SK-MEL-5 (cell line): ENCODE measurements at regions not wholly inside any gene's neighbourhood (a gene's known extent, or its start where the extent isn't known, plus 50 kb on each side); places are given as distances from the start of the nearest gene placed in this dataset.

Source experiments
- DNase-seq: peaks from one replicate; pipeline ENCODE4 v3.0.0-alpha.2; 2016; ENCODE audit warnings: low read depth, low spot score
- in situ Hi-C: cut with HindIII; loops from 2 replicates; pipeline ENCODE4 v1.10.0; 2016; ENCODE audit warnings: low sequenced_read_pairs, high pct_unique_total_duplicates, low pct_unique_long_range_greater_than_20kb

DNA sequence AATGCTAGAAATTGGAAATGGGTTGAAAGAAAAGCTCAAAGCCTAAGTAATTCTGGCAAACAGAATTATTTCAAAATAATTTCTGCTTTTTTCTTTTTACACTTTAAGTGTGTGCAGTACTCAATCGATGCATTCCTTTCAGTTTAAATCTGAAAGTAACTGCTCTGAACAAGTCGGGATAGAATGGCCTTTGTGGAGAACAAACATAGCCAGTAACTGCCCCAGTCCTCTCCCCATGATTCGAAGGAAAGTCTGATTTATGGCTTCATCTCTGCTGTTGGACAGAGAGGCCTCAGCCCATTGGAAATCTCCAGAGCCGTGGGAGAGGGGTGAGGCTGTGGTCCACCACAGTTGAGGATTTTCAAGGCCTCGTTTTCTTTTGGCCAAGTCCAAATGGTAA lies 174.0 kb upstream of the TLL1 start:
- DNase-seq: no peak
- in situ Hi-C loops: no loop called here

DNA sequence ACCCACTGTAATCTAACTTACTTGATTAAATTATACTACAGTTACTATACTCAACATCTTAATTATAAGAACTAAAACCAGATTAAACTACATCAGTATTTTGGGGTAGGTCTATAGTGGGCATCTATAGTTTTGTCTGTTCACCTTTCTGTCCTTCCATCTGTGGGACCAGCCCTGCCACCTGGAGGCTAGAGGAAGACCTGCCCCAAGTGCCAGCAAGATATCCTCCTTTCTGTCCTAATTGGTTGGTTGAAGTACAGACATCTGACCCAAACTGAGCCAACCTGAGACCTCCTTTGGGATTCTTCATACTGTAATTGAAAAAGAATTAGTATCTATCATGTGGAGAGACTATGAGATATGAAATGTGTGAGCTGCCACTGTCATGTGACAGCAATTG lies 172.2 kb upstream of the TLL1 start:
- peak; percentile 23 for DNase-seq
- in situ Hi-C loops: no loop called here

DNA sequence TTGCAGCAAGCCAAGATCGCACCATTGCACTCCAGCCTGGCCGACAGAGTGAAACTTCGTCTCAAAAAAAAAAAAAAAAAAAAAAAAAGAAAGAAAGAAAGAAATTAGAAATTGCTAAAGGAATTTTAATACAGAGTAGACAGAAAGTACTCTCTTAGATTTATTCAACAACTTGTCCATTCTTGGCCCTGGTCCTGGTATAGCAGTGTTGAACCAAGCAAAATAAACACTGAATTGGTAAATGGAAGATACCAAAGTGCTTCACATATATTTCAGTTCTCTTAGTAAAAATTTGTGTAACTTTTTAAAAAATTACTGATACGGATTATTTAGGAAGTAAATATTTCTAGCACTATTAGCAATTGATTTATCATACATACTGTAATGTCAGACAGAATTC lies 165.9 kb upstream of the TLL1 start:
- DNase-seq: no peak
- in situ Hi-C loops: no loop called here

DNA sequence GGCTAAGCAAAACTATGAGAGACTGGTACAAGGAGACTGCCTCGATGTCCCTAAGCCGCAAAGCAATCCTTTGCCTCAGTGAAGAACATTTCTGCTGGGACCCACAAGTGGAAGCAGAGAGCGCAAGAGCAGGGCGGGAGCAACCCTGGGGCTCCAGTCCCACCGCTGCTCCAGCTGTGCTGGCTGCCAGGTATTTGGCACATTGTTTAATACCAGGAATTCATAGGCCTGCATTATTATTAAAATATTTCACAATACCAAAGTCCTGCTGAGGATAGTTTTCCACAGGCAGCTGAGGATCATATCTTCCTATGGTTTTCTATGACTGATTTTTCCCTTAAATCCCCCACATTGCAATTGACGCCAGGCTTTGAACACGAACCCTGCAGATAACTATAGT lies 163.5 kb upstream of the TLL1 start:
- in situ Hi-C loops: no loop called here
- DNase-seq: no peak

DNA sequence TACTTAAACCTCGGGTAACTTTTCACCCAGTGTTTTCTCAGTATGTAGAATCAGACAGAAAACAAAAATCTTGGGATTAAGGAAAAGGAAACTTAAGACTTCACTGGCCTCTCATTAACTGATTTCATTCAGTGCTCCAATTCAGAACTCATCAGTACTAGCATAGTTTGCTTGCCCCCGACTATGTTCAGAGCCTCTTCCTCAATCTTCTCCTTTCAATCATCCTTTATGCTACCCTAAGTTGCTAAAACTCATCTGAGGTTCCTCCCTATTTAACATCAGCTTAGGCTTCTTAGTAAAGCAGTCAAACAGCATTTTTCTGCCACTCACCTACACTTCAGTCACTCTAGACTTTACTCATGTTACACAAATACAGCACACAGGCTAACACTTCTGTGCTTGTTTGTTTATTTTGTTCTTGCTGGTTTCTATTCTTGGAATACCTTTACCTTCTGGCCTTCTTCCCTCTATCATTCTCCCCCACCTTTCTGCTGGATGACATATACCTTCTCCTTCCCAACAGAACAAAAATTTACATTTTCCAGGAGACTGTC lies 163.0 kb upstream of the TLL1 start:
- in situ Hi-C loops: no loop called here
- DNase-seq: no peak

DNA sequence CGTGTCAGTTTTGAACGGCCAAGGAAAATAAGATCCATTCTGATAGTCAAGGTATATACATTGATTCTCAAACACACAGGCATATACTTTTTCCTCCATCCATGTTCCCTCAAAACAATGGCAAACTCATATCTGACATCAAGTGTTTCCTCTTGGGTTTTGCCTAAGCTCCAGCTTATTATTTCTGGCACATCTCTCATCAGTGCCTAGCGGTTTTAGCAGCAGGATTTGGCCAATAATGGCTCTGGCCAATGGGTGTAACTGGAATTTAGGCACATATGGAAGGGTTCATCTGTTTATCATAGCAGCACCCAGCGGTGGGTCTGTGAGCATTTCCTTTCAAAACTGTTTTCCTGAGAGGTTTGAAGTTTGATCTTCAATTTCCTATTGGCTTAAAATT lies 161.6 kb upstream of the TLL1 start:
- no peak for DNase-seq
- in situ Hi-C loops: no loop called here

DNA sequence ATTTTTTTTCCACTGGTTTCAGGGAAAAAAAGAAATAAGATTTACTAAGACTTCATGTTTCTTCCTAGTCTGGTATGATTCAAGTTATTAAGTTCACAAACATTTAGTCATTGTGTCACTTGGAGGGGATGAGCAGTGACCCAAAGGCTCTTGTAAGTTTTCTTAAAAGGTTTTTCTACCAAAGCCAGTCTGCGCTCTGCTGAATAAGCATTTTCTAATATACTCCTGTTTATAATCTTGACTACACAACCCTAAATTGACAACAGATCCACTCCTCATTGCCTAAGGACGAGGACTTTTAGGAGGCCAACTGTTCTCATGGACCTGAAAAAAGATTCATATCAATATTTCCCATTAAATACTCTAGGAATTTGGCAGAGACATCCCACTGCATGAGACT lies 161.1 kb upstream of the TLL1 start:
- DNase-seq: no peak
- in situ Hi-C loops: no loop called here

DNA sequence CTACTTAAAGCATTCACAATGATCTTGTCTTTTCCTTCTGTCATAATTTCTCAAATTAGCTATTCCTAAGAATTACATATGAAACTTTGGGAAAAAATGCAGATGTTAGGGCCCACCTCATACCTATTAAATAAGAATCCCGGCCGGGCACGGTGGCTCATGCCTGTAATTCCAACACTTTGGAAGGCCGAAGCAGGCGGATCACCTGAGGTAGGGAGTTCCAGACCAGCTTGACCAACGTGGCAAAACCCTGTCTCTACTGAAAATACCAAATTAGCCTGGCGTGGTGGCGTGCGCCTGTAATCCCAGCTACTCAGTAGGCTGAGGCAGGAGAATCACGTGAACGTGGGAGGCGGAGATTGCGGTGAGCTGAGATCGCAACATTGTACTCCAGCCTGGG lies 158.4 kb upstream of the TLL1 start:
- in situ Hi-C loops: no loop called here
- no peak for DNase-seq

DNA sequence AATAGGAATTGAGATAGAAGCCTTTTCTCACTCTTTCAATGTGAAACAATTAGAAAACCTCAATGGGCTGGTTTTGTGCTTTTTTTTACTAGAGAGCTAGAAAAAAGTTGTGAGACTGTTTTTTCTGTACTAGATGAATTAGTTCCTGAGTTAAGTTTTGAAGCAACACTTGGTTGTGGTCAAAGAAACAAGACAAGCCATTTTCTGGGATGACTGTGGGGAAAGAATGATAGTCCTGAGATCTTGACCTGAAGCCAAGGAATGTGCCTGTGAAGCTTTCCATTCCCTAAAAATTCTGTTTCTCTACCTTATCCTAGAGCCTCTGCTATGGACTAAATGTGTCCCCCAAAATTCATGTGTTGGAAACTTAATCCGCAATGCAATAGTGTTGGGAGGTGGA lies 157.8 kb upstream of the TLL1 start:
- no peak for DNase-seq
- in situ Hi-C loops: no loop called here

DNA sequence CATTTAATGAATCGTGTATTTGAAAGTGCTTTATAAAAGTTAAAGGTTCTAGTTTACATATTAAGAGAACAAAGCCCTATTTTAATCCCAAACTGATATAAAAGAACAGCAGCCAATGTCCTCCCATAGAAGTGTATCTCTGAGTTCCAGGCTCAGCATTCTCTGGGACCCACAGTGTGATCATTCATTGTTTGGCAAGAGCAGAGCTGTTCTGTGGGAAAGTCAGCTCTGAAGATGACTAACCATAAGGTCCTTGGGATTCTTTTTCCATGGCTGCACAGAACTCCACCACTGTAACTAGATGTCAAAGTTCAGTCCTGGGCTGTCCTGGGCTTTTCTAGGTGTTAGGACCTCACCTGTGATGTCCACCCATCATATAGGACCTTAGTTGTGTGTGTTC lies 157.0 kb upstream of the TLL1 start:
- in situ Hi-C loops: no loop called here
- no peak for DNase-seq

DNA sequence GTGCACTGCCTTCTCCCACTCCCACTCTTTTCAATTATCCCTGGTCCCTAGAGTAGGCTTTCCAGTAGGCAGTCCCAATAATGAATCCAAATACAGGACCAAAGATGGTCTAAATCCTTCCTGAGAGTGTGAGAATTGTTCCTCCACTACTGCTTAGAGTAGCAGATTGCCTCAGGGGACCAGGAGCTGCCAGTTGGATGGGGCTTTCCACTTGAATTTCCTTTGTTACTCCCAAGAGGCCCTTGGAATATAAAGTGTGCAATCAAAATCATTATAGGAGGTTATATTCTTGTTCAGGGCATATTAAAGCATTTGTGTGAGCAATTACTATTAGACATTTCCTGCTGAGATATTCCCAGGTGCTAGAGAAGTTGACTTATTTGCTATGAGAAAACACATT lies 156.6 kb upstream of the TLL1 start:
- in situ Hi-C loops: no loop called here
- DNase-seq: no peak

DNA sequence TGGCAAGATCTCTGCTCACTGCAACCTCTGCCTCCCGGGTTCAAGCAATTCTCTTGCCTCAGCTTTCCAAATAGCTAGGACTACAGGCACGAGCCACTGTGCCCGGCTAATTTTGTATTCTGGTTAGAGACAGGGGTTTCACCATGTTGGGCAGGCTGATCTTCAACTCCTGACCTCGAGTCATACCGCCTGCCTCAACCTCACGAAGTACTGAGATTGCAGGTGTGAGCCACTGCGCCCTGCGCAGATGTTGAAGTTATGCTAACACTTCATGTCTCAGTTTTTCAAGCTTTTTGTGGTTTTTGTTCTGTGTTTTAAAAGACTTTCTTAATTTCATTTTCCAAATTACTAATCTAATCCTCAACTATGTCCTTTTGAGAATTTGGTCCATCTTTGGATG lies 154.4 kb upstream of the TLL1 start:
- no peak for DNase-seq
- in situ Hi-C loops: no loop called here

DNA sequence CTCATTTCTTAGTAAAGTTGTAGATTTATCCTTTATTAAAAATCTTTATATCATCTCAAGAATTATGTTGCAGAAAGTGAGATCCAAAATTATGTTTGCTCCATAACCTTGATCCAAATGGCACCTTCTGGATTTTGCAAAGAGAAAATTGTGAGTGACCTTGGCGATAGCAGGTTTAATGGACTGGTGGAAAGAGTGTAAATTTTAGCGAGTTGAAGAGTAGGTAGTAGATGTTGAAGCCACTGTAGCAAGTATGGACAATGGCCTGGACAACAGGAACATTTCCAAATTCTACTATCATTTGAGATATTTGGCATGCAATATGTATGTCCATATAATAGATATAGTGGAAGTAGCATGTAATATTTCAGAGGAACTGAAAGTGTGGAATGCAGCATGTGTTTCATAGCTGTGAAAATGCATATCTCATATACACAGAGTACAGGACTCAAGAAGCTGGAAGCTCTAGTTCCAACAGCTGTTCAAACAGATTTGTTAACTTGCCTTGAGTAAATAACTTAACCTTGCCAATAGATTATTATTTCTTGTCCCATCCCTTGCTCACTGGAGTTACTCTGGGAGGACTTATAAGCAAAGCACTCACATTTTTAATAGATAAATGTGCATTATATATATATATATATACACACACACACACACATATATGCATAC lies 152.5 kb upstream of the TLL1 start:
- in situ Hi-C loops: no loop called here
- no peak for DNase-seq

DNA sequence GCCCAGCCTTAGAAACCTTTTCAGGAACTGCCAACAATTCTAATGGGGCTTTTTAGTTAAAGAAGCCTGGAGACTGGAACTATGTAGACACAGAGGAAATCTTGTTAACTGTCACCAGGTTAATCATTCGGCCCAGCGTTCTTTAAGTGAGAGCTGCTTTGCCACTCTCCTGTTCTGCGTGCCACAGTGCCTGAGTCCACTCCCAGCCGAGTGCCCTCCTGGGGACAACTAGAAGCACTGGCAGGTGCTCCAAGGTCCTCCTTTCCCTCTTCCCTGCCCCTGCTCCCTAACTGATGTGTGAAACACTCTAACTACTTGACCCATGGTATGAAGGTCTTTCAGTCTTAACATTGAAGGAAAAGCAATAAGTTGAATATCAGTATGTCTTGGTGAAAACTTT lies 151.2 kb upstream of the TLL1 start:
- in situ Hi-C loops: no loop called here
- no peak for DNase-seq

DNA sequence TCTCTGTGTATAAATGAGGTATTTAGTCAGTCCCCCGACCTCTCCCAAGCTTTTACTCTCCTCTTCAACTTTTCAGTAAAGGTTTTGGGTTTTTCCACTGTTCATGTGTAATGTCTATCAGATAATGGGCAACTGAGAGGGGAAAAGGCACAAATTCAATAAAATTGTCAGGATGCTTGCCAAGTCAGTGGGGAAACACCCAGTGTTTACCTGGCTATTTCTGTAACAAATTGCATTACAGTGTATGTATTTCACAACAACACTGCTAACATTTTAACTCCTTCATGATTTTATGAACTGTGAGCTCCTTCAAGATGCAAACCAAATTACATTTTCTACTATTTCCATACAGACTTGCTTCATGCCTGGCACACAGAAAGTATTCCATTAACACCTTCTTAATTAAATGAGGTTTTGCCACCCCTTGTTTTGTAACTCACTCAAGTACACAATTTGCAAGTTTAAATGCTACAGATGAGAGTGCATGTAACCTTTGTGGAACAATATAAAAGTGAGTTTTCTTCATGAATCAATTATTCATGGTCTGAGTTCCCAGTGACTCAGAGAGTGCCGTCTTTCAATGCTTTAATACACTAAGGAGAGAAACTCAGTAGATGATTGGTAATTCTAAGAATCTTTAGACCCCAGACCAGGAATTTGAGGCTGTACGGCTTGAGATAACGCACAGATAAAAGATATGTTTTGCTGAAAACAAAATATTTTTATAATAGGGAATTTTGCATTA lies 149.8 kb upstream of the TLL1 start:
- DNase-seq: no peak
- in situ Hi-C loops: no loop called here

DNA sequence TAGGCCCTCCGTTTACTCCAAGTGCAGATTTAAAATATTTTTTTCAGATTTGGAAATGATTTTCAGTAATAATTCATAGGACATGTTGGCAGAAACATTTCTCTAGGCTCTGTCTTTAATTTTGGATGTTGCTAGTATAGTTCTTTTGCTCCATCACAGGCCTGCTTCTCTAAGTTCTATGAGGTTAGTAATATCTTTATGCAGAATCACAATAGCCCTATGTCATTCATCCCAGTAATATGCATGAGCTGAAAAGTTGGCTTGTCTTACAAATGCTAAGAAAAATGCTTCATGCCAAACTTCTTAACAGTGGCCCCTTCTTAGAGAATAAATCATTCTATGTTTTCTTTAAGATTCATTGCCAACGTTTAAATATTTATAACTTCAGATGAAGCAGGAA lies 148.3 kb upstream of the TLL1 start:
- in situ Hi-C loops: no loop called here
- no peak for DNase-seq

DNA sequence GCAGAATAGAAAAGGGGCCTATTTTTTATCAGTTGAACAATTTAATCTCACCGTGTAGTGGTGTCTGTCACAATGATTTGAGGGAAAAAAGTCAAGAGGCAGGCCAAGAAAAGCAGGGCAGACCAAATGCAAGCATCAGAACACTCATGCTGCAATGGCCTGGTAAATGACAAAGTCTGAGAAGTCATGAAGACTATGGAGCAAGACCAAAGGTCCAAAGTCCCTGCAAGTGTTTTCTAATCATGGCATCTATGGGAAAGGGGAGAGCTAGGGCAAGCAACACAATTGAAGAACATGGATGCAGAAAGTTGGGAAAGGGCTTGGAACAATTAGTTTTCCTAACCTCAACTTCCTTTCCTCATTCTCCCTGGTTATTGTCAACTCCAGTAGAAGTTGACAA lies 147.7 kb upstream of the TLL1 start:
- no peak for DNase-seq
- in situ Hi-C loops: no loop called here

DNA sequence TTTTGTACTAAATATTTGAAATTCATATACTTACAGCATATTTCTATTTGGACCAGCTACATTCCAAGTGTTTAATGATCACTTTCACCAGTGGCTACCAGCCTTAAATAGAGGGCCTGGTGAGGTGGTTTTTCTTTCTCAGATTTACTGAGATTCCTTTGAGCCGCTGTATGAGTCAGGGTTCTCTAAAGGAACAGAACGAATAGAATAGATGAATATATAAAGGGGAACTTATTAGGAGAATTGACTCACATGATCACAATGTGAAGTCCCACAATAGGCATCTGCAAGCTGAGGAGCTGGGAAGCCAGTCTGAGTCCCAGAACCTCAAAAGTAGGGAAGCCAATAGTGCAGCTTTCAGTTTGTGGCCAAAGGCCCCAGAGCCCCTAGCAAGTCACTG lies 146.2 kb upstream of the TLL1 start:
- in situ Hi-C loops: no loop called here
- no peak for DNase-seq

DNA sequence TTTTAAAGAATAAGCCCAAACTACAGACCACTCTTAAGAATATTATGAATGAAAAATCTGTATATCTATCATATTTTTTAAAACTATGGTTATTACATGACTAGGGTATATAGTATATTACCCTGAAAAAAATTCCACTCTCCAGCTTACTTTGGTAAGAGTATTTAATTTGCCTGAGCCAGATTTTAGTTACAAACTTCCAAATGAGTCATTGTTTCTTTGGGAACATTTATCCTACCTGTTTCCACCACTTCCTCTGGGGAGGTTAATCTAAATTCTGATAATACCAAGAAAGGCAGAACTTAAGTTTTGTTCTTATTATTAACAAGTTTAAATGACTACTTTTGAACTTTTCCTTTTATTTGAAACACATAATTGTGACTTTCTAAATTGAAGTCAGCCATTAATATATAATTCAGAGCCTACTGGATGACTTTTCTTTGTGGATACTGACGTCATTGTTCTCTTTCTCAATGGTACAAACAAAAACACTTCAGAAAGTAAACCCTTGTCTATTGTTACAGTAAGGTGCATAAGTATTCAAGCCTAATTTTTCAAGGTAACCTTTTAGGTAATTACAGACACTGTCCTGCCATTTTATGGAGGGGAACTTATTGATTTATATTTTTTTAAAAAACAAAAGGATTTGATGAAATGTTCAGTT lies 135.6 kb upstream of the TLL1 start:
- in situ Hi-C loops: no loop called here
- no peak for DNase-seq
